SK-N-SH (cell line): ENCODE measurements at regions not wholly inside any gene's neighbourhood (a gene's known extent, or its start where the extent isn't known, plus 50 kb on each side); places are given as distances from the start of the nearest gene placed in this dataset.

ENCODE experiments used
- CTCF ChIA-PET: fragments of 300-600, 350-600 bp; formaldehyde crosslinking; extraction: SDS; loops from one replicate; lab custom pipeline; 2021; lab: Yijun Ruan, JAX
- POLR2A ChIA-PET: fragments of 350-600 bp; sonication (Branson Sonifier 250); formaldehyde crosslinking; extraction: SDS; loops from one replicate; lab custom pipeline; 2020; ENCODE audit warnings: antibody characterized with exemption, inconsistent platforms; lab: Yijun Ruan, JAX
- DNase-seq: peaks from one replicate; pipeline ENCODE4 v3.0.0; 2012
- H2AFZ ChIP-seq: fragments of 200-600 bp; sonication (generic); 2 replicates; pipeline ENCODE4 v1.8.1; 2016; ENCODE audit warnings: antibody characterized with exemption, mild to moderate bottlenecking, low read depth
- H3F3A ChIP-seq: fragments of 200-600 bp; sonication (generic); replicated peaks from 2 replicates; pipeline ENCODE3; 2016; ENCODE audit warnings: antibody characterized with exemption, mild to moderate bottlenecking; ENCODE audit not compliant: insufficient read depth
- H3K27ac ChIP-seq, 2 experiments: fragments of 200-500 bp in 1 of 2; fragments of 200-600 bp in 1 of 2; sonication (Bioruptor generic) in 1 of 2; sonication (generic), shearing (Covaris generic) in 1 of 2; 2 replicates each; pipeline versions ENCODE4 v1.5.1 to v1.6.1; 2014 to 2016; ENCODE audit warnings: low read depth in 2 of 2, inconsistent platforms in 1 of 2, low read length in 1 of 2, mild to moderate bottlenecking in 1 of 2, mixed read lengths in 1 of 2
- H3K27me3 ChIP-seq: fragments of 200-600 bp; sonication (generic), shearing (Covaris generic); 2 replicates; pipeline ENCODE4 v1.6.1; 2016; ENCODE audit warnings: mixed run types; ENCODE audit not compliant: insufficient read depth
- H3K36me3 ChIP-seq, 2 experiments: fragments of 200-500 bp in 1 of 2; fragments of 200-600 bp in 1 of 2; sonication (Bioruptor generic) in 1 of 2; sonication (generic) in 1 of 2; replicated peaks in 1 of 2; 2 replicates each; pipeline versions ENCODE3 to v1.5.1; 2014 to 2016; ENCODE audit warnings: low read length in 1 of 2, mild to moderate bottlenecking in 1 of 2; ENCODE audit not compliant: insufficient read depth in 2 of 2, control insufficient read depth in 1 of 2
- H3K4me1 ChIP-seq, 2 experiments: fragments of 200-500 bp in 1 of 2; fragments of 200-600 bp in 1 of 2; sonication (Bioruptor generic) in 1 of 2; sonication (generic), shearing (Covaris generic) in 1 of 2; 2 replicates each; pipeline versions ENCODE4 v1.5.1 to v1.6.1; 2014 to 2016; ENCODE audit warnings: low read depth in 1 of 2, low read length in 1 of 2, mixed run types in 1 of 2; ENCODE audit not compliant: insufficient read depth in 2 of 2, control insufficient read depth in 1 of 2
- H3K4me2 ChIP-seq: fragments of 200-600 bp; sonication (generic), shearing (Covaris generic); 2 replicates; pipeline ENCODE4 v1.6.1; 2017; ENCODE audit warnings: mixed run types
- H3K4me3 ChIP-seq, 2 experiments: fragments of 200-500 bp in 1 of 2; fragments of 200-600 bp in 1 of 2; sonication (Bioruptor generic) in 1 of 2; sonication (generic), shearing (Covaris generic) in 1 of 2; 2 replicates each; pipeline versions ENCODE4 v1.5.1 to v1.8.1; 2014 to 2016; ENCODE audit warnings: low read depth in 2 of 2, inconsistent platforms in 1 of 2, low read length in 1 of 2, mild to moderate bottlenecking in 1 of 2, mixed read lengths in 1 of 2, moderate library complexity in 1 of 2
- H3K79me2 ChIP-seq: fragments of 200-600 bp; sonication (generic); 2 replicates; pipeline ENCODE4 v1.8.1; 2017; ENCODE audit warnings: mild to moderate bottlenecking; ENCODE audit not compliant: insufficient read depth
- H3K9ac ChIP-seq: fragments of 200-600 bp; sonication (generic); 2 replicates; pipeline ENCODE4 v1.6.1; 2017; ENCODE audit warnings: mixed run types
- H3K9me2 ChIP-seq: fragments of 200-600 bp; sonication (generic); 2 replicates; pipeline ENCODE4 v1.6.1; 2017; ENCODE audit warnings: mixed run types
- H3K9me3 ChIP-seq: fragments of 200-600 bp; sonication (generic); 2 replicates; pipeline ENCODE4 v1.6.1; 2017; ENCODE audit warnings: mixed run types, mild to moderate bottlenecking, moderate library complexity
- H4K20me1 ChIP-seq: fragments of 200-600 bp; sonication (generic); 2 replicates; pipeline ENCODE4 v1.6.1; 2017; ENCODE audit warnings: mild to moderate bottlenecking, mixed run types; ENCODE audit not compliant: insufficient read depth
- CHD2 ChIP-seq: fragments of 150-350 bp; IDR thresholded peaks from 2 replicates; pipeline ENCODE4 v1.6.1; 2018; ENCODE audit warnings: low read length; ENCODE audit not compliant: partially characterized antibody
- CTCF ChIP-seq: fragments of 200-600 bp; sonication (generic); IDR thresholded peaks from 2 replicates; pipeline ENCODE4 v1.6.1; 2017; ENCODE audit warnings: antibody characterized with exemption, mild to moderate bottlenecking, moderate library complexity
- EZH2phosphoT487 ChIP-seq: fragments of 200-600 bp; sonication (generic); IDR thresholded peaks from 2 replicates; pipeline ENCODE4 v1.6.1; 2017; ENCODE audit warnings: low read depth, mixed run types, mild to moderate bottlenecking, antibody characterized with exemption, moderate library complexity, borderline replicate concordance
- FOXJ3 ChIP-seq: sonication (generic); formaldehyde crosslinking; IDR thresholded peaks from 2 replicates; pipeline ENCODE4 v1.5.1; 2020; ENCODE audit warnings: mild to moderate bottlenecking, missing genetic modification reagents
- GABPA ChIP-seq: IDR thresholded peaks from 2 replicates; pipeline ENCODE4 v1.4.0; 2012; ENCODE audit warnings: low read depth, mild to moderate bottlenecking
- GATA2 ChIP-seq: sonication (generic); formaldehyde crosslinking; IDR thresholded peaks from 2 replicates; pipeline ENCODE4 v1.5.0; 2020; ENCODE audit warnings: mild to moderate bottlenecking, missing genetic modification reagents
- IRF3 ChIP-seq: fragments of 150-350 bp; IDR thresholded peaks from 2 replicates; pipeline ENCODE4 v1.6.1; 2016; ENCODE audit warnings: mild to moderate bottlenecking, low read depth, low read length
- JUND ChIP-seq: IDR thresholded peaks from 2 replicates; pipeline ENCODE4 v1.4.0; 2012
- MXI1 ChIP-seq: IDR thresholded peaks from 2 replicates; pipeline ENCODE4 v1.6.1; 2012; ENCODE audit warnings: mild to moderate bottlenecking, low read depth, low read length, improper control_type of control experiment
- NFIC ChIP-seq: IDR thresholded peaks from 2 replicates; pipeline ENCODE4 v1.4.0; 2012; ENCODE audit warnings: borderline replicate concordance
- RAD21 ChIP-seq: IDR thresholded peaks from 2 replicates; pipeline ENCODE4 v1.6.1; 2012; ENCODE audit warnings: mild to moderate bottlenecking, low read length
- REST ChIP-seq: IDR thresholded peaks from 2 replicates; pipeline ENCODE4 v1.6.1; 2012; ENCODE audit warnings: mild to moderate bottlenecking, low read depth, low read length, moderate library complexity
- SMC3 ChIP-seq: IDR thresholded peaks from 2 replicates; pipeline ENCODE4 v1.6.1; 2012; ENCODE audit warnings: low read depth, low read length, improper control_type of control experiment
- WGBS: methylation state at CpG from one replicate; pipeline ENCODE4 v1.1.6; 2017; ENCODE audit warnings: low lambda C conversion rate; 5-methylcytosine and 5-hydroxymethylcytosine counted together
- TF ChIP-seq, protein P1 (sequence below): fragments of 150-350 bp; IDR thresholded peaks from 2 replicates; pipeline ENCODE4 v1.6.1; 2017; ENCODE audit warnings: antibody characterized with exemption, low read length, low read depth, borderline replicate concordance

- Histone ChIP-seq H4K20me1 (no peaks in the 10 kb centered on the region), H3K9me2 (no peaks in the 10 kb centered on the region), H3F3A (no peaks in the 10 kb centered on the region), H3K4me1 (peaks cover 0 to 9% of the 10 kb centered on the region in 2 experiments; a peak in 1 of 4 replicates), H3K36me3 (no peaks in the 10 kb centered on the region), H3K27me3 (no peaks in the 10 kb centered on the region; the same call in 1 of the 2 replicates), H2AFZ (no peak overlapping the region), H3K79me2 (no peaks in the 10 kb centered on the region), H3K27ac (no peak overlapping the region), H3K9ac (no peak overlapping the region), H3K4me2 (no peak overlapping the region), H3K4me3 (no peak overlapping the region), H3K9me3 (no peaks in the 10 kb centered on the region)
- TF ChIP-seq RAD21: no peak
- no peak for TF ChIP-seq IRF3
- TF ChIP-seq, protein P1, sequence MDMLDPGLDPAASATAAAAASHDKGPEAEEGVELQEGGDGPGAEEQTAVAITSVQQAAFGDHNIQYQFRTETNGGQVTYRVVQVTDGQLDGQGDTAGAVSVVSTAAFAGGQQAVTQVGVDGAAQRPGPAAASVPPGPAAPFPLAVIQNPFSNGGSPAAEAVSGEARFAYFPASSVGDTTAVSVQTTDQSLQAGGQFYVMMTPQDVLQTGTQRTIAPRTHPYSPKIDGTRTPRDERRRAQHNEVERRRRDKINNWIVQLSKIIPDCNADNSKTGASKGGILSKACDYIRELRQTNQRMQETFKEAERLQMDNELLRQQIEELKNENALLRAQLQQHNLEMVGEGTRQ: no peak
- no peak for TF ChIP-seq REST
- TF ChIP-seq NFIC: no peak
- no peak for TF ChIP-seq EZH2phosphoT487
- TF ChIP-seq CHD2: no peak
- TF ChIP-seq CTCF: no peak
- TF ChIP-seq GABPA: no peak
- TF ChIP-seq JUND: no peak
- TF ChIP-seq GATA2 (CRISPR knock-in tag): no peak
- TF ChIP-seq FOXJ3 (CRISPR knock-in tag): no peak
- TF ChIP-seq SMC3: no peak
- TF ChIP-seq MXI1: no peak
- WGBS: 18% methylated on average over 2 of the region's 3 CpGs
- no peak for DNase-seq
- POLR2A ChIA-PET: no interaction called here
- CTCF ChIA-PET: interaction anchor here (1.0 kb wide), 1 partner anchor 13 kb away, joined by 3 read pairs; no protein-coding TSS in a partner anchor
These were observed 241.2 kb downstream of the TFCP2L1 start for GRCh38 chr2:121043827-121044222.
